GM12864 (cell line): ENCODE measurements at regions not wholly inside any gene's neighbourhood (a gene's known extent, or its start where the extent isn't known, plus 50 kb on each side); places are given as distances from the start of the nearest gene placed in this dataset.

Source experiments
- DNase-seq: peaks from one replicate; pipeline ENCODE4 v3.0.0-alpha.2; 2011; ENCODE audit warnings: low read depth
- H3K4me3 ChIP-seq: 2 replicates; pipeline ENCODE4 v1.5.1; 2011; ENCODE audit warnings: mild to moderate bottlenecking, low read depth, low read length, control low read depth
- CTCF ChIP-seq: IDR thresholded peaks from 2 replicates; pipeline ENCODE4 v1.5.1; 2011; ENCODE audit warnings: low read depth, mild to moderate bottlenecking, moderate library complexity, low read length, control low read depth, inconsistent platforms; ENCODE audit errors: missing control alignments

GRCh38 chr12:107480836-107481608, 204.6 kb upstream of the PWP1 start:
- no peak for TF ChIP-seq CTCF
- DNase-seq, result no peak
- no peak overlapping the region for H3K4me3 ChIP-seq

- no peak for TF ChIP-seq CTCF
- H3K4me3 ChIP-seq, result no peak overlapping the region
- DNase-seq, result no peak
Observed at GRCh38 chr12:107484230-107484629, 201.4 kb upstream of the PWP1 start.

GRCh38 chr12:107484941-107485340, 200.7 kb upstream of the PWP1 start:
- TF ChIP-seq CTCF, result no peak
- no peak overlapping the region for H3K4me3 ChIP-seq
- no peak for DNase-seq

GRCh38 chr12:107485731-107486130, 199.9 kb upstream of the PWP1 start:
- TF ChIP-seq CTCF, result no peak
- no peak overlapping the region for H3K4me3 ChIP-seq
- no peak for DNase-seq

- no peak for DNase-seq
Observed at GRCh38 chr12:107486140-107486892, 199.3 kb upstream of the PWP1 start.

GRCh38 chr12:107487011-107487680, 198.5 kb upstream of the PWP1 start:
- no peak for TF ChIP-seq CTCF
- H3K4me3 ChIP-seq, result no peak overlapping the region
- no peak for DNase-seq

More at GRCh38 chr12:107486140-107486892, 199.3 kb upstream of the PWP1 start:
- no peak for TF ChIP-seq CTCF
- H3K4me3 ChIP-seq, result no peak overlapping the region
